MM.1S (cell line): ENCODE measurements at regions not wholly inside any gene's neighbourhood (a gene's known extent, or its start where the extent isn't known, plus 50 kb on each side); places are given as distances from the start of the nearest gene placed in this dataset.

Source experiments
- EZH2 ChIP-seq: fragments of 300-600 bp; sonication (generic); optimal IDR thresholded peaks from 2 replicates; pipeline ENCODE3; 2017; ENCODE audit warnings: low read depth, mild to moderate bottlenecking, antibody characterized with exemption, low read length, mixed read lengths
- TF ChIP-seq, protein P1 (sequence below): fragments of 300-600 bp; sonication (generic); IDR thresholded peaks from 2 replicates; pipeline ENCODE4 v1.5.1; 2016; ENCODE audit warnings: antibody characterized with exemption, low read length, mixed read lengths

DNA sequence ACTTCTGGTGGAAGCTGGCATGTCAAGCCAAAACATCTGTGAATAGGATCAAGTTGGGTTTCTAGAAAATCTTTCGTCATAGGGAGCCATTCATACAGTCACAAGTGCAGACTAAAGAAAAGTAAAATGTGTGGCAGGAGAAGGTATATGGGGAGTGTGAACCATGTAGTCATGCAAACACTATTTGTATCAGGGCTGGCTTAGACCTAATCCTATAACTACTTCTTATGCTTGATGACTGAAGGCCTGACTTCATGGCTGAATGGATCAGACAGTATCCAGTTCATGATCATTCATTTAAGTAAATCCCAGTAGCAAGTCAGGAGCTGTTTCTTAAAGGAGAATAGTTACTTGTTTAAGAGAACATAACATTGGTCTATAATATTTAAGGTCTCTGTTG lies 63.8 kb upstream of the DAPK1 start:
- TF ChIP-seq, protein P1, sequence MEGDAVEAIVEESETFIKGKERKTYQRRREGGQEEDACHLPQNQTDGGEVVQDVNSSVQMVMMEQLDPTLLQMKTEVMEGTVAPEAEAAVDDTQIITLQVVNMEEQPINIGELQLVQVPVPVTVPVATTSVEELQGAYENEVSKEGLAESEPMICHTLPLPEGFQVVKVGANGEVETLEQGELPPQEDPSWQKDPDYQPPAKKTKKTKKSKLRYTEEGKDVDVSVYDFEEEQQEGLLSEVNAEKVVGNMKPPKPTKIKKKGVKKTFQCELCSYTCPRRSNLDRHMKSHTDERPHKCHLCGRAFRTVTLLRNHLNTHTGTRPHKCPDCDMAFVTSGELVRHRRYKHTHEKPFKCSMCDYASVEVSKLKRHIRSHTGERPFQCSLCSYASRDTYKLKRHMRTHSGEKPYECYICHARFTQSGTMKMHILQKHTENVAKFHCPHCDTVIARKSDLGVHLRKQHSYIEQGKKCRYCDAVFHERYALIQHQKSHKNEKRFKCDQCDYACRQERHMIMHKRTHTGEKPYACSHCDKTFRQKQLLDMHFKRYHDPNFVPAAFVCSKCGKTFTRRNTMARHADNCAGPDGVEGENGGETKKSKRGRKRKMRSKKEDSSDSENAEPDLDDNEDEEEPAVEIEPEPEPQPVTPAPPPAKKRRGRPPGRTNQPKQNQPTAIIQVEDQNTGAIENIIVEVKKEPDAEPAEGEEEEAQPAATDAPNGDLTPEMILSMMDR = no peak
- TF ChIP-seq EZH2 = no peak
